Progenitor cell of endocrine pancreas (in vitro differentiated cells): ENCODE measurements at regions not wholly inside any gene's neighbourhood (a gene's known extent, or its start where the extent isn't known, plus 50 kb on each side); places are given as distances from the start of the nearest gene placed in this dataset.

Source experiments
- DNase-seq: peaks from one replicate; pipeline ENCODE4 v3.0.0; 2021; ENCODE audit warnings: low spot score; ENCODE audit not compliant: unreplicated experiment
- H3K27ac Mint-ChIP-seq: 2 replicates; pipeline ENCODE4 v1.8.0; 2021; ENCODE audit warnings: mild to moderate bottlenecking, moderate library complexity, mixed read lengths
- H3K27me3 Mint-ChIP-seq: 2 replicates; pipeline ENCODE4 v1.8.0; 2021; ENCODE audit warnings: mixed read lengths
- H3K36me3 Mint-ChIP-seq: 2 replicates; pipeline ENCODE4 v1.8.0; 2022; ENCODE audit warnings: mixed read lengths; ENCODE audit not compliant: insufficient read depth
- H3K4me1 Mint-ChIP-seq: 2 replicates; pipeline ENCODE4 v1.8.0; 2021; ENCODE audit warnings: low read depth, mixed read lengths
- H3K4me3 Mint-ChIP-seq: 2 replicates; pipeline ENCODE4 v1.8.0; 2021; ENCODE audit warnings: low read depth, mild to moderate bottlenecking, moderate library complexity, mixed read lengths
- H3K9me3 Mint-ChIP-seq: 2 replicates; pipeline ENCODE4 v1.8.0; 2021; ENCODE audit warnings: low read depth, mixed read lengths
- TF ChIP-seq, protein P1 (sequence below): fragments of 200-600 bp; sonication (generic); IDR thresholded peaks from one replicate; pipeline ENCODE4 v1.5.0; 2021; ENCODE audit warnings: antibody characterized with exemption, mild to moderate bottlenecking; ENCODE audit not compliant: unreplicated experiment

DNA sequence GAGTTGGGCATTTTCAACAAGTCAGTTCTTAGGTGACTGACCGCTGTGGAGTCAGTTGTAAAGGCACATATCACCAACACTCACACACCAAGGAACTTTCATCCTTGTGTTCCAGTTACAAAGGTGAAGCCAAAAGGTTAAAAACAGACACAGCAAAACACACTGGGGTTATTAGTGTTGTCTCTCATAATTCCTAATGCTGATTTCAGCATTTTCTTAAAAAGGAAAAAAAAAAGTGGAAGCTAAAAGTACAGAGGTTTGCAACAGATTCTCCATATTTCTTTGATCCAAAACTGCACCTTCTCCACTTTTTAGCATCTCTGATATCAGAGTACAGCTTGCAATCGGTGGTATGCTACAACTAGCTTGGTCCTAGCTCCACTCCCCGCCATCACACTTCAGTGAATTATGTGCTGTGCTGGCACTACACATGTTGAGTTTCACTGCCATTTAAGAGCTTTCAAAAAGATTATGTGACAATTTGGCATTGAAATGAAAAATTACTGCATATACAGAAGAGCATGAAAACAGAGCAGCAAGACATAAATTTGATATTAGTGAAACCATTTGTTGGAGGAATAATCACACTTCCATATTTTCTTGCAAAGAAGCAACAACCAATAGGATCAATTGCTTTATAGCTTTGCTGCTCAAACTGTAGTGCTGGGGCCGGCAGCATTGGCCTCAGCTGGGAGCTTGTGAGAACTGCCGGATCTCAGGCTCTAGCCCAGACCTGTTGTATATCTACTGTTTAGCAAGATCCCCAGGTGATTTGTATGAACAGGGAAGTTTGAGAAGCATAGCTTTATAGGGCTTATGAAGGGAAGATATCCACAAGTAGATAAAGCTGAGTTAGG, 62.3 kb upstream of the DAPL1 start:
- H3K4me1 Mint-ChIP-seq: peaks cover 2% of the 10 kb centered on the region
- TF ChIP-seq, protein P1, sequence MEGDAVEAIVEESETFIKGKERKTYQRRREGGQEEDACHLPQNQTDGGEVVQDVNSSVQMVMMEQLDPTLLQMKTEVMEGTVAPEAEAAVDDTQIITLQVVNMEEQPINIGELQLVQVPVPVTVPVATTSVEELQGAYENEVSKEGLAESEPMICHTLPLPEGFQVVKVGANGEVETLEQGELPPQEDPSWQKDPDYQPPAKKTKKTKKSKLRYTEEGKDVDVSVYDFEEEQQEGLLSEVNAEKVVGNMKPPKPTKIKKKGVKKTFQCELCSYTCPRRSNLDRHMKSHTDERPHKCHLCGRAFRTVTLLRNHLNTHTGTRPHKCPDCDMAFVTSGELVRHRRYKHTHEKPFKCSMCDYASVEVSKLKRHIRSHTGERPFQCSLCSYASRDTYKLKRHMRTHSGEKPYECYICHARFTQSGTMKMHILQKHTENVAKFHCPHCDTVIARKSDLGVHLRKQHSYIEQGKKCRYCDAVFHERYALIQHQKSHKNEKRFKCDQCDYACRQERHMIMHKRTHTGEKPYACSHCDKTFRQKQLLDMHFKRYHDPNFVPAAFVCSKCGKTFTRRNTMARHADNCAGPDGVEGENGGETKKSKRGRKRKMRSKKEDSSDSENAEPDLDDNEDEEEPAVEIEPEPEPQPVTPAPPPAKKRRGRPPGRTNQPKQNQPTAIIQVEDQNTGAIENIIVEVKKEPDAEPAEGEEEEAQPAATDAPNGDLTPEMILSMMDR: no peak
- H3K27me3 Mint-ChIP-seq: peaks cover 27% of the 10 kb centered on the region
- no peak overlapping the region for H3K4me3 Mint-ChIP-seq
- no peak overlapping the region for H3K27ac Mint-ChIP-seq
- H3K9me3 Mint-ChIP-seq: no peaks in the 10 kb centered on the region
- no peak for DNase-seq
- H3K36me3 Mint-ChIP-seq: no peaks in the 10 kb centered on the region

DNA sequence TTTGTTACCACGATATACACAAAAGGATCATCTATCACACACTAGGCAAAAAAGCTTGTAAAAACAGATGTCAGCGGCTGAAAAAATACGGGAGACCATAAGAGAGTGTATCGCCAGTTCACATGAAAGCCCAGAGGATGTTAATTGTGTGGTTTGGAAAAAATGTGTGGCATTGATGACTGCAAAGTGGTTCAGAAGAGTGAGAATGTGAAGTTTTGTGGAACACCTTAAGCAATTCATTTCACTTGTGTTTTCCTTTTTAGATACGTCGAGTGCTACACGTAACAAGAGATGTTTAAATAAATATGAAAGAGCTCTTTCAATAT, 61.7 kb upstream of the DAPL1 start:
- peaks cover 2% of the 10 kb centered on the region for H3K4me1 Mint-ChIP-seq
- H3K36me3 Mint-ChIP-seq: no peaks in the 10 kb centered on the region
- DNase-seq: no peak
- no peak overlapping the region for H3K4me3 Mint-ChIP-seq
- TF ChIP-seq, protein P1: no peak
- H3K9me3 Mint-ChIP-seq: no peaks in the 10 kb centered on the region
- H3K27ac Mint-ChIP-seq: no peak overlapping the region
- H3K27me3 Mint-ChIP-seq: peaks cover 23% of the 10 kb centered on the region

DNA sequence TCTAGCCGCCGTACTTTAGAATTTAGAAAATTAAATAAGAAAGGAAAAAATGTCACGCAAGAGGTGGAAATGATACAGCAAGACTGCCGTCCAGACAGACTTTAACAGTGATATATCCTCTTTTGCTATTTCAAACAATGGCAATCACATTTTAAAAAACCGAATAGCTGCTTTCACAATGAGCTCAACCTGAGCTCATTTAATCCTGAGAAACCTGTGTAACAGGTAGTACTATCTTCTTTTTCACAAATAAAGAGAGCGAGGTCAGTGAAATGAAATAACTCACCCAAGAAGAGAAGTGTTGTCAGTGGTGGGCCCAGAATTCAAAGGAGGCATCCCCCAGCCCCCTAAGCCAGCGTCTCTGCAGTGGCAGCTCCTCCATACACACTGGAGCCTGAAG, 60.7 kb upstream of the DAPL1 start:
- DNase-seq: no peak
- Mint-ChIP-seq H3K4me3 (no peak overlapping the region), H3K36me3 (no peaks in the 10 kb centered on the region), H3K9me3 (no peaks in the 10 kb centered on the region), H3K4me1 (peaks cover 2% of the 10 kb centered on the region), H3K27me3 (peaks cover 21% of the 10 kb centered on the region), H3K27ac (peak overlapping the region; percentile 51)
- TF ChIP-seq, protein P1: no peak

DNA sequence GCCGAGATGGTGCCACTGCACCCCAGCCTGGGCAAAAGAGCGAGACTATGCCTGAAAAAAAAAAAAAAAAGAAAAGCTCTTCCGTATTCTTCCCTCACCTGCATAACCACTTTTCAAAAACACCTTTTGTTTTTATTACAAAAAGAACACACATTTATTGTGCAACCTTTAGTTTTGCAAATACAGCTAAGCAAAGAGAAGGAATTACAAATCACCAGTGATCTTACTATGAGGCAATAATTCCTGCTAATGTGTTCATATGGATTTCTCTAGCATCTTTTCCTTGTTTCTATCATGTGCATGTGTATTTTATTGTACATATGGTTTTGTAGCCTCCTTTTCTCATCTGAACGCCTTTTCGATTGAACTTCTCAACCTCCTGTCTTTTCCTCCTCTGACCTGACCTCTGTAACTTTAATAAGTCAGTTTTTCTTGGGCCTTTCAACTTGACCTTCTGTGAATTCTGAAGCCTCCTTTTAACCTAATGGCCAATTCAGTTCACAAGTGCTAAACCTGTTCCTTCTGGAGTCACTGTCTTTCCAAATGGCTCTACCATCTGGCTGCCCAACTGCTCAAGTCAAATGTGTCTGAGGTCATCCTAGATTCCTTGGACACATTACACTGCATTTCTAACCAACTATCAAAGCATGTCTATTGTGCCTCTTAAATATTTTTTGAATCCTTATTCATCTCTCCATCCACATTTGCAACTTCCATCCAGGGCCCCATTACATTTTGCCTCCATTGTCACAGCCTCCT, 59.1 kb upstream of the DAPL1 start:
- H3K27me3 Mint-ChIP-seq: peaks cover 15% of the 10 kb centered on the region
- TF ChIP-seq, protein P1: no peak
- no peak for DNase-seq
- H3K9me3 Mint-ChIP-seq: no peaks in the 10 kb centered on the region
- no peak overlapping the region for H3K4me3 Mint-ChIP-seq
- H3K36me3 Mint-ChIP-seq: no peaks in the 10 kb centered on the region
- no peak overlapping the region for H3K27ac Mint-ChIP-seq
- H3K4me1 Mint-ChIP-seq: peaks cover 2% of the 10 kb centered on the region

DNA sequence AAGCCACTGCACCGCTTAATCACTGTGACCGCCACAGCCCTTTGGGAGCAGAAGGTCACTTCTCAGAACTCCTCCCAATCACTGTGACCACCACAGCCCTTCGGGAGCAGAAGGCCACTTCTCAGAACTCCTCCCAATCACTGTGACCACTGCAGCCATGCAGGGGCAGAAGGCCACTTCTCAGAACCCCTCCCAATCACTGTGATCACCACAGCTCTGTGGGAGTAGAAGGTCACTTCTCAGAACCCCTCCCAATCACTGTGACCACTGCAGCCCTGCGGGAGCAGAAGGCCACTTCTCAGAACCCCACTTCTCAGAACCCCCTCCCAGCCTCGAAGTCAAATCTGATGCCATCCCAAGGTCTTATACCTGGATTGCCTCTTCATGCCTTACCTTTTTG, 56.8 kb upstream of the DAPL1 start:
- Mint-ChIP-seq H3K4me1 (peaks cover 2% of the 10 kb centered on the region), H3K27ac (no peak overlapping the region), H3K27me3 (peaks cover 16% of the 10 kb centered on the region), H3K4me3 (no peak overlapping the region), H3K36me3 (no peaks in the 10 kb centered on the region), H3K9me3 (no peaks in the 10 kb centered on the region)
- no peak for DNase-seq
- TF ChIP-seq, protein P1: no peak
